Activated CD4-positive, alpha-beta memory T cell treated with anti-CD3 and anti-CD28 coated beads for 36 hours (primary cell): ENCODE measurements at regions not wholly inside any gene's neighbourhood (a gene's known extent, or its start where the extent isn't known, plus 50 kb on each side); places are given as distances from the start of the nearest gene placed in this dataset.

Source experiments
- CTCF ChIA-PET: fragments of 350-600 bp; sonication (Branson Sonifier 250); formaldehyde crosslinking; loops from one replicate; lab custom pipeline; 2021; ENCODE audit warnings: antibody characterized with exemption, inconsistent platforms; lab: Charles Lee
- POLR2A ChIA-PET: fragments of 350-600 bp; sonication (Branson Sonifier 250); formaldehyde crosslinking; loops from one replicate; lab custom pipeline; 2021; ENCODE audit warnings: antibody characterized with exemption; lab: Charles Lee
- DNase-seq: peaks from one replicate; pipeline ENCODE4 v3.0.0-alpha.2; 2020
- H3K27ac Mint-ChIP-seq: one replicate; pipeline ENCODE4 v1.8.0; 2021; ENCODE audit warnings: mixed read lengths
- H3K27me3 Mint-ChIP-seq: one replicate; pipeline ENCODE4 v1.8.0; 2021; ENCODE audit warnings: mixed read lengths
- H3K36me3 Mint-ChIP-seq: one replicate; pipeline ENCODE4 v1.8.0; 2021; ENCODE audit warnings: mixed read lengths
- H3K4me1 Mint-ChIP-seq: one replicate; pipeline ENCODE4 v1.8.0; 2021; ENCODE audit warnings: low read depth, mixed read lengths
- H3K4me3 Mint-ChIP-seq: one replicate; pipeline ENCODE4 v1.8.0; 2021; ENCODE audit warnings: mild to moderate bottlenecking, mixed read lengths
- H3K9me3 Mint-ChIP-seq: one replicate; pipeline ENCODE4 v1.8.0; 2021; ENCODE audit warnings: mixed read lengths
- intact Hi-C: fragments of 100-400 bp; cut with micrococcal nuclease; formaldehyde crosslinking; loops from one replicate; pipeline ENCODE4 v1.15.1; 2023

- ChIA-PET POLR2A (no interaction called here), CTCF (no interaction called here)
- no peaks in the 10 kb centered on the region for H3K4me1 Mint-ChIP-seq
- no peak overlapping the region for H3K27ac Mint-ChIP-seq
- no peaks in the 10 kb centered on the region for H3K9me3 Mint-ChIP-seq
- H3K4me3 Mint-ChIP-seq, result no peak overlapping the region
- intact Hi-C loops, result no loop called here
- no peak for DNase-seq
- H3K27me3 Mint-ChIP-seq, result peaks cover 10% of the 10 kb centered on the region
- no peaks in the 10 kb centered on the region for H3K36me3 Mint-ChIP-seq
These were observed 53.2 kb upstream of the NECTIN1 start for GRCh38 chr11:119782006-119782738.

- no peak overlapping the region for H3K27ac Mint-ChIP-seq
- H3K9me3 Mint-ChIP-seq, result no peaks in the 10 kb centered on the region
- H3K36me3 Mint-ChIP-seq, result no peaks in the 10 kb centered on the region
- H3K27me3 Mint-ChIP-seq, result peaks cover 10% of the 10 kb centered on the region
- H3K4me3 Mint-ChIP-seq, result no peak overlapping the region
- no peaks in the 10 kb centered on the region for H3K4me1 Mint-ChIP-seq
- DNase-seq, result no peak
- POLR2A ChIA-PET, result interaction anchor here (1.0 kb wide), 1 partner anchor 93 kb away, joined by 3 read pairs; no protein-coding TSS in a partner anchor
- intact Hi-C loops, result no loop called here
- CTCF ChIA-PET, result interaction anchor here (0.7 kb wide), 1 partner anchor 155 kb away, joined by 3 read pairs; no protein-coding TSS in a partner anchor
These were observed 51.4 kb upstream of the NECTIN1 start for GRCh38 chr11:119780222-119780953.

- H3K27me3 Mint-ChIP-seq, result peaks cover 10% of the 10 kb centered on the region
- no peaks in the 10 kb centered on the region for H3K9me3 Mint-ChIP-seq
- H3K36me3 Mint-ChIP-seq, result no peaks in the 10 kb centered on the region
- no peaks in the 10 kb centered on the region for H3K4me1 Mint-ChIP-seq
- intact Hi-C loops, result no loop called here
- DNase-seq, result no peak
- ChIA-PET POLR2A (interaction anchor here (1.0 kb wide), 1 partner anchor 94 kb away, joined by 3 read pairs; no protein-coding TSS in a partner anchor), CTCF (interaction anchor here (0.7 kb wide), 1 partner anchor 154 kb away, joined by 3 read pairs; no protein-coding TSS in a partner anchor)
- no peak overlapping the region for H3K4me3 Mint-ChIP-seq
- no peak overlapping the region for H3K27ac Mint-ChIP-seq
These were observed 50.4 kb upstream of the NECTIN1 start for GRCh38 chr11:119779195-119780071.
